GDM1 (cell line): ENCODE measurements at regions not wholly inside any gene's neighbourhood (a gene's known extent, or its start where the extent isn't known, plus 50 kb on each side); places are given as distances from the start of the nearest gene placed in this dataset.
"Not testable (repeated sequence)": the region's sequence is repeated elsewhere in the genome, so short reads cannot be mapped to it uniquely, and the experiment has no call there.

Experiments used
- DNase-seq: peaks from one replicate; lab custom pipeline; 2025; lab: John Stamatoyannopoulos, UW

- DNase-seq, result no peak
These were observed 122.7 kb upstream of the C1GALT1C1 start for GRCh38 chrX:120752431-120753082.

GRCh38 chrX:120751683-120752082 lies 121.8 kb upstream of the C1GALT1C1 start:
- no peak for DNase-seq

GRCh38 chrX:120750381-120750780 lies 120.5 kb upstream of the C1GALT1C1 start:
- DNase-seq, result no peak

GRCh38 chrX:120749141-120749846 lies 119.4 kb upstream of the C1GALT1C1 start:
- DNase-seq, result peak; percentile 83

GRCh38 chrX:120746153-120746552 lies 116.3 kb upstream of the C1GALT1C1 start:
- no peak for DNase-seq

GRCh38 chrX:120742946-120743665 lies 113.3 kb upstream of the C1GALT1C1 start:
- DNase-seq, result no peak

- no peak for DNase-seq
These were observed 111.6 kb upstream of the C1GALT1C1 start for GRCh38 chrX:120741452-120741851.

- DNase-seq, result no peak
These were observed 110.2 kb upstream of the C1GALT1C1 start for GRCh38 chrX:120740072-120740471.

- DNase-seq, result no peak
These were observed 109.4 kb upstream of the C1GALT1C1 start for GRCh38 chrX:120739300-120739699.

- DNase-seq, result no peak
These were observed 107.1 kb upstream of the C1GALT1C1 start for GRCh38 chrX:120736989-120737388.

- no peak for DNase-seq
These were observed 106.1 kb upstream of the C1GALT1C1 start for GRCh38 chrX:120735966-120736365.

GRCh38 chrX:120732879-120733278 lies 103.0 kb upstream of the C1GALT1C1 start:
- no peak for DNase-seq

- DNase-seq, result no peak
These were observed 102.6 kb upstream of the C1GALT1C1 start for GRCh38 chrX:120732461-120732860.

GRCh38 chrX:120731386-120731785 lies 101.5 kb upstream of the C1GALT1C1 start:
- DNase-seq, result no peak

- DNase-seq, result not testable (repeated sequence)
These were observed 99.8 kb upstream of the C1GALT1C1 start for GRCh38 chrX:120729506-120730255.

GRCh38 chrX:120727911-120728310 lies 98.1 kb upstream of the C1GALT1C1 start:
- no peak for DNase-seq

- DNase-seq, result no peak
These were observed 97.6 kb upstream of the C1GALT1C1 start for GRCh38 chrX:120727452-120727851.

- peak; percentile 56 for DNase-seq
These were observed 96.4 kb upstream of the C1GALT1C1 start for GRCh38 chrX:120726294-120726693.

- DNase-seq, result no peak
These were observed 96.0 kb upstream of the C1GALT1C1 start for GRCh38 chrX:120725874-120726273.

- DNase-seq, result no peak
These were observed 89.8 kb upstream of the C1GALT1C1 start for GRCh38 chrX:120719622-120720021.

GRCh38 chrX:120718969-120719368 lies 89.1 kb upstream of the C1GALT1C1 start:
- DNase-seq, result no peak

GRCh38 chrX:120702337-120702736 lies 72.5 kb upstream of the C1GALT1C1 start:
- DNase-seq, result not testable (repeated sequence)
